WI38 (cell line): ENCODE measurements at regions not wholly inside any gene's neighbourhood (a gene's known extent, or its start where the extent isn't known, plus 50 kb on each side); places are given as distances from the start of the nearest gene placed in this dataset.

Experiments
- H3K4me3 ChIP-seq: 2 replicates; pipeline ENCODE4 v1.5.1; 2011; ENCODE audit warnings: low read depth, mild to moderate bottlenecking, control low read depth, low read length
- TF ChIP-seq, protein P1 (sequence below): IDR thresholded peaks from 2 replicates; pipeline ENCODE4 v1.5.1; 2012; ENCODE audit warnings: low read depth, mild to moderate bottlenecking, control low read depth, low read length

DNA sequence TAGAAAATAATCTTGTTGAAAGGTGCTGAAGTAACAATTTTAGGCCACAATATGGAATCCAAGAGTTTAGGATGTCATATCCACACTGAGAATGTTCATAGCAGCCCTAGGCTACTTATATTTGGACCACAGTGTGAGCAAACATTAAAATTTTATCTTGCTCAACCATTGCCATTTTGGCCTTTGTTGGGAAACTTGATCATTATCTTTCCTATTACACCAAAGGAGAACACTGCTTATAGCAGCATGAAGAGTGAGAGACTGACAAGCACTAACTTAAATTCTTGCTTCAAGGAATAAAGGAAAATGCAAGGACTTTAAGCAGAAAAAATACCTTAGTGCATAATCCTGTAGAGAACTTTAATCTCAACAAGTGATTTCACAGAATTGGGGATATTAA, 86.3 kb upstream of the LRRTM4 start:
- H3K4me3 ChIP-seq = no peak overlapping the region
- TF ChIP-seq, protein P1, sequence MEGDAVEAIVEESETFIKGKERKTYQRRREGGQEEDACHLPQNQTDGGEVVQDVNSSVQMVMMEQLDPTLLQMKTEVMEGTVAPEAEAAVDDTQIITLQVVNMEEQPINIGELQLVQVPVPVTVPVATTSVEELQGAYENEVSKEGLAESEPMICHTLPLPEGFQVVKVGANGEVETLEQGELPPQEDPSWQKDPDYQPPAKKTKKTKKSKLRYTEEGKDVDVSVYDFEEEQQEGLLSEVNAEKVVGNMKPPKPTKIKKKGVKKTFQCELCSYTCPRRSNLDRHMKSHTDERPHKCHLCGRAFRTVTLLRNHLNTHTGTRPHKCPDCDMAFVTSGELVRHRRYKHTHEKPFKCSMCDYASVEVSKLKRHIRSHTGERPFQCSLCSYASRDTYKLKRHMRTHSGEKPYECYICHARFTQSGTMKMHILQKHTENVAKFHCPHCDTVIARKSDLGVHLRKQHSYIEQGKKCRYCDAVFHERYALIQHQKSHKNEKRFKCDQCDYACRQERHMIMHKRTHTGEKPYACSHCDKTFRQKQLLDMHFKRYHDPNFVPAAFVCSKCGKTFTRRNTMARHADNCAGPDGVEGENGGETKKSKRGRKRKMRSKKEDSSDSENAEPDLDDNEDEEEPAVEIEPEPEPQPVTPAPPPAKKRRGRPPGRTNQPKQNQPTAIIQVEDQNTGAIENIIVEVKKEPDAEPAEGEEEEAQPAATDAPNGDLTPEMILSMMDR = no peak

DNA sequence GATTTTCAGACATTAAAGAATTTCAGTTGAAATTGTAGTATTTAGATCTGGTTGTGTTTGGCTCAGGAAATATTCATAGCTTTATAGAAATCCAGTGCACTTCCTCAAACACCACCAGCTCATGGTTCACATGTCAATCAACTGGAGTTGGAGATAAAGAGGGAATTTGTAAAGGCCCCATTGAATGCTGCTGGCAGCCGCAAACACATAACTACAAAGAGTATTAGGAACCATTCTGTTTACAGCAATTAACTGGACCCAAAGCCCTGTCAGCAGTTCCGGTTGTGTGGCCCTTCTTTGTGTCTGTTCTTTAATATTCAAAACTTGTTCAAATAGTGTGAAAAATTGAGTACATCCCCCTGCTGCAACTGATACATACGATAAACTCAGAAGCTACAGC, 107.4 kb upstream of the LRRTM4 start:
- TF ChIP-seq, protein P1 = no peak
- H3K4me3 ChIP-seq = no peak overlapping the region

DNA sequence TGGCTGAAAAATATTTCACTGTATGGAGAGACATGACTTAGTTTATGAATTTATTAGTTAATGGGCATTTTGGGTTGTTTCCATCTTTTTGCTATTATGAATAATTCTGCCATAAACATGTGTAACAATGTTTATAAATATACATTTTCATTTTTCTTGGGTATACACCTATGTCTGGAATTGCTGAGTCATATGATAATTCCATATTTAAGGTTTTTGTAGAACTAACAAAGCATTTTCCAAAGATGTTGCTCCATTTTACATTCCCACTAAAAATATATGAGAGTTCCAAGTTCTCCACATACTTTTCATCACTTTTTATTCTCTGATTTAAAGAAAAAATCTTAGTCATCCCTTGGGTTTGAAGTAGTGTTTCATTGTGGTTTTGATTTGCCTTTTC, 108.8 kb upstream of the LRRTM4 start:
- no peak overlapping the region for H3K4me3 ChIP-seq
- TF ChIP-seq, protein P1 = no peak

DNA sequence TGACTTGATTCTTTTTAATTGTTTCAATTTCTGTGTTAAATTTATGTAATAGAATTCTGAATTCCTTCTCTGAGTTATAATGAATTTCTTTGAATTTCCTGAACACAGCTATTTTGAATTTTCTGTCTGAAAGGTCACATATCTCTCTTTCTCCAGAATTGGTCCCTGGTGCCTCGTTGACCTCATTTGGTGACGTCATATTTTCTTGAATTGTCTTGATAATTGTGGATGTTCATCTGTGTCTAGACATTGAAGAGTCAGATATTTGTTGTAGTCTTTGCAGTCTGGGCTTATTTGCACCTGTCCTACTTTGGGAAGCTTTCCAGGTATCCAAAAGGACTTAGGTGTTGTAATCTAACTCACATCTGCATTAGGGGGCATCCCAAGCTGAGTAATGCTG, 111.4 kb upstream of the LRRTM4 start:
- TF ChIP-seq, protein P1 = no peak
- no peak overlapping the region for H3K4me3 ChIP-seq

DNA sequence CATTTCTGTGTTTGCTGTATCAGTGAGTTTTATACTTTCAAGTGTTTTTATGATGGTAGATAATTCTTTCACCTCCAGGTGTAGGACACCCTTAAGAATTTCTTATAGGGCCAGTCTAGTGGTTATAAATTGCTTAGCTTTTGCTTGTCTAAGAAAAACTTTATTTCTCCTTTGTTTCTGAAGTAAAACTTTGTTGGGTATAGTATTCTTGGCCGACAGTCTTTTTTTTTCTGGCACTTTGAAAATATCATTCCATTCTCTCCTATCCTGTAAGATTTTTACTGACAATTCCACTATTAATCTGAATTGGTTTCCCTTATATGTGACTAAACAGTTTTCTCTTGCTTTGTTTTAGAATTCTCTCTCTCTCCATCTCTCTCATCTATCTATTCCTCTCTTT, 118.7 kb upstream of the LRRTM4 start:
- no peak overlapping the region for H3K4me3 ChIP-seq
- TF ChIP-seq, protein P1 = no peak

DNA sequence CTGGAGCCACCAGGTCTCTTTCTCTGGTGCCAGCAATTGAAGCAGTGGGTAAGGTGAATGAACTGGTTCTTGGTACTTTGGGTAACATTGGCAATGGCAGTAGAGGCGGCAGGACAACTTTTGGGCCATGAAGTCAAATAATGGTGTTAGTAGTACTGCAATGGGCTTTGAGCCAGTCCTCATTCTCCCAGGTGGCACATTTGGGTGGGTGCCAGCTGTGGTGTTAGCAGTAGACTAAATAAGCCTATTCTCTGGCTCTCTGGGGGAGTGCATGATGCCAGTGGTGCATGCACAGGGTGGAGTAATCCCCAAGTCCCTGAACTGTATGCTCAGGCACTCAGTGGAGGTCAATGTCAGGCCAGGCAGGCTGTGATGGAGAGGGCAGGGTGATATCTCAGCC, 120.2 kb upstream of the LRRTM4 start:
- H3K4me3 ChIP-seq = no peak overlapping the region
- TF ChIP-seq, protein P1 = no peak

DNA sequence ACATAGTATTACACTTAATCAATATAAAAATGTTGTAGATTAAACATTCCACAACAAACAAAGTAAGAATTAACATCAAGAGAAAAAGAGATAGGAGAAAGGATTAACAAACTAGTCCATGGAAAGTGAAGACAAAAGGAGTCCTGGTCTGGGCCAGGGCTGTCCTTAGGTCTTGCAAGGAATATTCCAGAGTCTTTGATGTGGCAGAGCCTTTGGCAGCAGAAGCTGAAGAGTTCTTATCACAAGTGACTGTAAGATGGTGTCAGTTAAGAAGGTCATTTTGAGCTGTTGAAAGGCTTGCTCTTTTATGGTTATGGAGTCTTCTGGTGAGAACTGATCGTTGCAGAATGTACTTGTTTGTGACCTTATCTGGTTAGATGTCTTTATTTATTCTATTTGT, 127.7 kb upstream of the LRRTM4 start:
- no peak overlapping the region for H3K4me3 ChIP-seq
- TF ChIP-seq, protein P1 = no peak
